Transverse colon (tissue), 4 donors: ENCODE measurements at regions not wholly inside any gene's neighbourhood (a gene's known extent, or its start where the extent isn't known, plus 50 kb on each side); places are given as distances from the start of the nearest gene placed in this dataset.

ENCODE experiments used
- EP300 ChIP-seq: sonication (generic); formaldehyde crosslinking; IDR thresholded peaks from one replicate; pipeline ENCODE4 v1.6.1; 2017; ENCODE audit warnings: antibody characterized with exemption, low read depth
- POLR2A ChIP-seq: fragments of 450-650 bp; IDR thresholded peaks from one replicate; pipeline ENCODE4 v1.6.1; 2016; ENCODE audit warnings: antibody characterized with exemption, mild to moderate bottlenecking, moderate library complexity
- POLR2AphosphoS5 ChIP-seq, 3 donors: sonication (generic); formaldehyde crosslinking; IDR thresholded peaks; one replicate each; pipeline ENCODE4 v1.6.1; 2016; ENCODE audit warnings: antibody characterized with exemption in 3 of 3
- TF ChIP-seq, protein P1 (sequence below), 5 experiments: fragments of 200-600 bp in 3 of 5; fragments of 450-650 bp in 2 of 5; sonication (generic) in 3 of 5; IDR thresholded peaks; 1 replicate in 2 of 5; 2 replicates in 3 of 5; pipeline ENCODE4 v1.5.1; 2016 to 2017; ENCODE audit warnings: antibody characterized with exemption in 5 of 5, inconsistent platforms in 3 of 5, mild to moderate bottlenecking in 2 of 5, moderate library complexity in 1 of 5

DNA sequence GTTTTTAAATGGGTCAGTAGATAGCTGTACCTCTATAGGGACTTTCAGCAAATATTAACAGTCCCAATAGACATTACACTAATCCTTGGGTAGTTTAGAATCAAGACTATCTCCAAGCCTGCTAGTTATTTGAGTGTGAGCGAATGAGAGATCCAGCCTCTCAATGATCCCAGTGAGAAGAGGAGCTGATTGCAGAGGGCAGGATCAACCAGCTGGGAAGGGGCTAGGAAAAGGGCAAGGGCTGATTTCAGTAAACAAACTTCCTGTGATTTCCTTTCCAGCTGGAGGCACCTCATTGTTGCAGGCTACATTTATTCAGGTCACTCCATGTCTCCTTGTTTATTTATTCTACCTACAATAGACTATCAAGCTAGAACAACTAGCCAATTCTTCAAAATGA, 84.1 kb upstream of the CTNNA2 start:
- TF ChIP-seq, protein P1, sequence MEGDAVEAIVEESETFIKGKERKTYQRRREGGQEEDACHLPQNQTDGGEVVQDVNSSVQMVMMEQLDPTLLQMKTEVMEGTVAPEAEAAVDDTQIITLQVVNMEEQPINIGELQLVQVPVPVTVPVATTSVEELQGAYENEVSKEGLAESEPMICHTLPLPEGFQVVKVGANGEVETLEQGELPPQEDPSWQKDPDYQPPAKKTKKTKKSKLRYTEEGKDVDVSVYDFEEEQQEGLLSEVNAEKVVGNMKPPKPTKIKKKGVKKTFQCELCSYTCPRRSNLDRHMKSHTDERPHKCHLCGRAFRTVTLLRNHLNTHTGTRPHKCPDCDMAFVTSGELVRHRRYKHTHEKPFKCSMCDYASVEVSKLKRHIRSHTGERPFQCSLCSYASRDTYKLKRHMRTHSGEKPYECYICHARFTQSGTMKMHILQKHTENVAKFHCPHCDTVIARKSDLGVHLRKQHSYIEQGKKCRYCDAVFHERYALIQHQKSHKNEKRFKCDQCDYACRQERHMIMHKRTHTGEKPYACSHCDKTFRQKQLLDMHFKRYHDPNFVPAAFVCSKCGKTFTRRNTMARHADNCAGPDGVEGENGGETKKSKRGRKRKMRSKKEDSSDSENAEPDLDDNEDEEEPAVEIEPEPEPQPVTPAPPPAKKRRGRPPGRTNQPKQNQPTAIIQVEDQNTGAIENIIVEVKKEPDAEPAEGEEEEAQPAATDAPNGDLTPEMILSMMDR (IDR thresholded peaks at IDR 0.05): no peak
- TF ChIP-seq EP300 (no peak), POLR2A (no peak), POLR2AphosphoS5 (IDR thresholded peaks at IDR 0.05) (no peak)
